Fibroblast of the aortic adventitia (primary cell): ENCODE measurements at regions not wholly inside any gene's neighbourhood (a gene's known extent, or its start where the extent isn't known, plus 50 kb on each side); places are given as distances from the start of the nearest gene placed in this dataset.

Source experiments
- DNase-seq: peaks from one replicate; pipeline ENCODE4 v3.0.0-alpha.2; 2010; ENCODE audit warnings: low read depth
- H3K4me3 ChIP-seq: 2 replicates; pipeline ENCODE4 v1.5.1; 2011; ENCODE audit warnings: low read depth, mild to moderate bottlenecking, control low read depth, low read length, moderate library complexity
- CTCF ChIP-seq: IDR thresholded peaks from 2 replicates; pipeline ENCODE4 v1.5.1; 2011; ENCODE audit warnings: mild to moderate bottlenecking, low read length, control low read depth, inconsistent platforms; ENCODE audit not compliant: insufficient read depth

GRCh38 chr13:67355812-67356476 is 125.8 kb upstream of the PCDH9 start:
- no peak for DNase-seq
- H3K4me3 ChIP-seq, result no peak overlapping the region
- TF ChIP-seq CTCF, result no peak

- DNase-seq, result peak; percentile 21
- no peak for TF ChIP-seq CTCF
- peak overlapping the region; percentile 49 for H3K4me3 ChIP-seq
These were observed 123.8 kb upstream of the PCDH9 start for GRCh38 chr13:67353941-67354340.

- TF ChIP-seq CTCF, result no peak
- DNase-seq, result no peak
- no peak overlapping the region for H3K4me3 ChIP-seq
These were observed 122.9 kb upstream of the PCDH9 start for GRCh38 chr13:67353031-67353430.

GRCh38 chr13:67351909-67352308 is 121.8 kb upstream of the PCDH9 start:
- peak; percentile 10 for DNase-seq
- H3K4me3 ChIP-seq, result no peak overlapping the region
- no peak for TF ChIP-seq CTCF

- DNase-seq, result no peak
- no peak overlapping the region for H3K4me3 ChIP-seq
- TF ChIP-seq CTCF, result no peak
These were observed 121.0 kb upstream of the PCDH9 start for GRCh38 chr13:67351114-67351513.

- no peak overlapping the region for H3K4me3 ChIP-seq
- no peak for DNase-seq
- TF ChIP-seq CTCF, result no peak
These were observed 113.6 kb upstream of the PCDH9 start for GRCh38 chr13:67343777-67344176.

GRCh38 chr13:67341406-67341805 is 111.3 kb upstream of the PCDH9 start:
- no peak for TF ChIP-seq CTCF
- no peak for DNase-seq
- no peak overlapping the region for H3K4me3 ChIP-seq
